ENCODE measurements at regions not wholly inside any gene's neighbourhood (a gene's known extent, or its start where the extent isn't known, plus 50 kb on each side); places are given as distances from the start of the nearest gene placed in this dataset.

DNA sequence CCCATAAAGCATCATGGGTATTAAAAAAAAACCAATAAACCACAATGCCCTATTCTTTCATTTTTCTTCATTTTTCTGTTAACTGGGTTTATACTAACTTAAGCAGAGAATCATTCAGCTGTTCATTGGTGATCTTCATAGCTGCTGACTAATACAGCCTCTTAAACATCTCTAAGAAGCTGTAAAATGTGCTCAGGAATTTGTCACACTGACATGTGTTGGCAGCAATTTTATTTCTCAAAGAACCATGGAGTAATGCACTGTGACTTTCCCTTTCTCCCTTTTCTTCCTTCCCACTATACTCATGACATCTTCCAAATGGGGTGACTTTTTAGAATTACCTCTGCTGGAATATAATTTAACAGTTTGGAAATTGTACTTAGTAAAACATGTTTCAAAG is 315.4 kb downstream of the ANTXR2 start:
- CTCF ChIA-PET, result no interaction called here
- no peak for DNase-seq (ENCODE audit: low read depth, low spot score)

More for the DNA sequence above, 315.4 kb downstream of the ANTXR2 start:
- Histone ChIP-seq H3K4me3 (replicated peaks in 1 of 3; ENCODE audit: insufficient read depth in 1 of 3, low read depth in 1 of 3, low read length in 3 of 3) (no peak overlapping the region), H3K9me1 (replicated peaks; ENCODE audit: control insufficient read depth, extremely low read depth, insufficient read depth, low read length) (no peaks in the 10 kb centered on the region), H3K27ac (ENCODE audit: insufficient read depth, low read depth, low read length) (no peak overlapping the region), H3K9ac (replicated peaks; ENCODE audit: extremely low read depth, insufficient read depth, low read length) (no peak overlapping the region), H3K36me3 (ENCODE audit: control insufficient read depth in 2 of 2, extremely low read depth in 1 of 2, insufficient read depth in 2 of 2, low read length in 2 of 2) (no peaks in the 10 kb centered on the region), H3K79me2 (ENCODE audit: control insufficient read depth, insufficient read depth, low read length) (no peaks in the 10 kb centered on the region), H3K9me3 (replicated peaks; ENCODE audit: control insufficient read depth, insufficient read depth, low read length) (no peaks in the 10 kb centered on the region), H4K20me1 (replicated peaks; ENCODE audit: control insufficient read depth, extremely low read depth, insufficient read depth, low read length) (no peaks in the 10 kb centered on the region), H3K27me3 (ENCODE audit: control insufficient read depth in 2 of 2, insufficient read depth in 2 of 2, low read length in 2 of 2) (no peaks in the 10 kb centered on the region), H3K4me2 (ENCODE audit: insufficient read depth, low read length) (no peak overlapping the region), H3K4me1 (ENCODE audit: control insufficient read depth, extremely low read depth, insufficient read depth, low read length) (no peaks in the 10 kb centered on the region), H2AFZ (ENCODE audit: low read depth, low read length) (no peak overlapping the region)
- POLR2A ChIA-PET, result no interaction called here
- intact Hi-C loops (cut with micrococcal nuclease) (no loop called here), dilution Hi-C loops (cut with MboI; ENCODE audit: extremely low pct_ligation_motif_present, low sequenced_read_pairs) (no loop called here)
- no peak for FAIRE-seq
- no TSS peak for BruUV-seq (replicated peaks)
- TF ChIP-seq, protein P1, sequence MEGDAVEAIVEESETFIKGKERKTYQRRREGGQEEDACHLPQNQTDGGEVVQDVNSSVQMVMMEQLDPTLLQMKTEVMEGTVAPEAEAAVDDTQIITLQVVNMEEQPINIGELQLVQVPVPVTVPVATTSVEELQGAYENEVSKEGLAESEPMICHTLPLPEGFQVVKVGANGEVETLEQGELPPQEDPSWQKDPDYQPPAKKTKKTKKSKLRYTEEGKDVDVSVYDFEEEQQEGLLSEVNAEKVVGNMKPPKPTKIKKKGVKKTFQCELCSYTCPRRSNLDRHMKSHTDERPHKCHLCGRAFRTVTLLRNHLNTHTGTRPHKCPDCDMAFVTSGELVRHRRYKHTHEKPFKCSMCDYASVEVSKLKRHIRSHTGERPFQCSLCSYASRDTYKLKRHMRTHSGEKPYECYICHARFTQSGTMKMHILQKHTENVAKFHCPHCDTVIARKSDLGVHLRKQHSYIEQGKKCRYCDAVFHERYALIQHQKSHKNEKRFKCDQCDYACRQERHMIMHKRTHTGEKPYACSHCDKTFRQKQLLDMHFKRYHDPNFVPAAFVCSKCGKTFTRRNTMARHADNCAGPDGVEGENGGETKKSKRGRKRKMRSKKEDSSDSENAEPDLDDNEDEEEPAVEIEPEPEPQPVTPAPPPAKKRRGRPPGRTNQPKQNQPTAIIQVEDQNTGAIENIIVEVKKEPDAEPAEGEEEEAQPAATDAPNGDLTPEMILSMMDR (IDR thresholded peaks at IDR 0.05; ENCODE audit: extremely low read depth in 1 of 2, insufficient read depth in 1 of 2, low read depth in 1 of 2, low read length in 2 of 2), result no peak
- TF ChIP-seq, protein P2, sequence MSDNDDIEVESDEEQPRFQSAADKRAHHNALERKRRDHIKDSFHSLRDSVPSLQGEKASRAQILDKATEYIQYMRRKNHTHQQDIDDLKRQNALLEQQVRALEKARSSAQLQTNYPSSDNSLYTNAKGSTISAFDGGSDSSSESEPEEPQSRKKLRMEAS (IDR thresholded peaks at IDR 0.05; ENCODE audit: insufficient read depth, insufficient read length), result no peak
- TF ChIP-seq POLR2A (IDR thresholded peaks at IDR 0.05; ENCODE audit: low read depth, low read length) (no peak), FOS (IDR thresholded peaks at IDR 0.05; ENCODE audit: borderline replicate concordance, insufficient read depth, low read length) (no peak), JUN (IDR thresholded peaks at IDR 0.05; ENCODE audit: borderline replicate concordance, insufficient read depth, insufficient read length, low read depth) (no peak), MYC (IDR thresholded peaks at IDR 0.05; ENCODE audit: low read depth, low read length) (no peak)
